Panc1 (cell line): ENCODE measurements at regions not wholly inside any gene's neighbourhood (a gene's known extent, or its start where the extent isn't known, plus 50 kb on each side); places are given as distances from the start of the nearest gene placed in this dataset.

ENCODE experiments used
- CTCF ChIP-seq: fragments of 450-650 bp; IDR thresholded peaks from 2 replicates; pipeline ENCODE4 v1.5.1; 2017; ENCODE audit warnings: mild to moderate bottlenecking
- REST ChIP-seq, 2 experiments: IDR thresholded peaks; 2 replicates each; pipeline ENCODE4 v1.6.1; 2011 to 2012; ENCODE audit warnings: low read depth in 2 of 2, control low read depth in 1 of 2, low read length in 1 of 2, mild to moderate bottlenecking in 1 of 2, moderate library complexity in 1 of 2; ENCODE audit not compliant: insufficient read depth in 1 of 2

GRCh38 chrX:115900425-115900824 is 270.1 kb upstream of the AGTR2 start:
- no peak for TF ChIP-seq CTCF
- no peak for TF ChIP-seq REST (IDR thresholded peaks at IDR 0.05; ENCODE audit: insufficient read depth in 1 of 2, low read depth in 2 of 2, low read length in 1 of 2)
